ENCODE measurements at regions not wholly inside any gene's neighbourhood (a gene's known extent, or its start where the extent isn't known, plus 50 kb on each side); places are given as distances from the start of the nearest gene placed in this dataset.

- Mint-ChIP-seq H3K27me3 (peaks cover 4 to 18% (median 8%) of the 10 kb centered on the region in 5 donors), H3K4me1 (no peaks in the 10 kb centered on the region), H3K4me3 (no peak overlapping the region), H3K9me3 (peaks cover 0 to 1% (median 0%) of the 10 kb centered on the region in 9 donors), H3K36me3 (no peaks in the 10 kb centered on the region), H3K27ac (no peak overlapping the region)
- ATAC-seq, result no peak
- no peak for DNase-seq
- POLR2A ChIA-PET, result no interaction called here
These were observed 51.4 kb upstream of the PLEKHG1 start for GRCh38 chr6:150548330-150548729.

- H3K9me3 Mint-ChIP-seq, result peaks cover 0 to 1% (median 0%) of the 10 kb centered on the region in 9 donors
- ATAC-seq (no peak), DNase-seq (no peak)
- H3K27me3 Mint-ChIP-seq, result peaks cover 2 to 16% (median 7%) of the 10 kb centered on the region in 5 donors
- H3K4me3 Mint-ChIP-seq, result no peak overlapping the region
- no peaks in the 10 kb centered on the region for H3K4me1 Mint-ChIP-seq
- H3K27ac Mint-ChIP-seq, result no peak overlapping the region
- POLR2A ChIA-PET, result no interaction called here
- no peaks in the 10 kb centered on the region for H3K36me3 Mint-ChIP-seq
These were observed 50.7 kb upstream of the PLEKHG1 start for GRCh38 chr6:150549007-150549406.

- POLR2A ChIA-PET, result no interaction called here
- ATAC-seq (no peak), DNase-seq (no peak)
- H3K27ac Mint-ChIP-seq, result no peak overlapping the region
- H3K4me1 Mint-ChIP-seq, result no peaks in the 10 kb centered on the region
- peaks cover 2 to 20% (median 7%) of the 10 kb centered on the region in 5 donors for H3K27me3 Mint-ChIP-seq
- H3K36me3 Mint-ChIP-seq, result no peaks in the 10 kb centered on the region
- H3K4me3 Mint-ChIP-seq, result no peak overlapping the region
- peaks cover 0 to 1% (median 0%) of the 10 kb centered on the region in 9 donors for H3K9me3 Mint-ChIP-seq
These were observed 50.0 kb upstream of the PLEKHG1 start for GRCh38 chr6:150549674-150550101.

Measured in naive thymus-derived CD8-positive, alpha-beta T cell (primary cell).